Activated T-helper 1 cell treated with anti-CD3 and anti-CD28 coated beads, Interleukin-12 subunit alpha, Interleukin-12 subunit beta, Interleukin-2, Interleukin-4 antibody, amounts not matched to agents 30 ng/mL and 10 ng/mL and 1 ng/mL, durations not matched to agents 14 hours and 24 hours and 36 hours (primary cell): ENCODE measurements at regions not wholly inside any gene's neighbourhood (a gene's known extent, or its start where the extent isn't known, plus 50 kb on each side); places are given as distances from the start of the nearest gene placed in this dataset.
"Not testable (repeated sequence)": the region's sequence is repeated elsewhere in the genome, so short reads cannot be mapped to it uniquely, and the experiment has no call there.

ENCODE experiments used
- DNase-seq: peaks from one replicate; pipeline ENCODE4 v3.0.0; 2021; ENCODE audit warnings: low spot score
- H3K27ac Mint-ChIP-seq: one replicate; pipeline ENCODE4 v1.8.0; 2021; ENCODE audit warnings: mild to moderate bottlenecking, mixed read lengths
- H3K27me3 Mint-ChIP-seq: one replicate; pipeline ENCODE4 v1.8.0; 2022; ENCODE audit warnings: mild to moderate bottlenecking, moderate library complexity, mixed read lengths; ENCODE audit not compliant: insufficient read depth
- H3K36me3 Mint-ChIP-seq: one replicate; pipeline ENCODE4 v1.8.0; 2021; ENCODE audit warnings: low read depth, mixed read lengths
- H3K4me1 Mint-ChIP-seq: one replicate; pipeline ENCODE4 v1.8.0; 2021; ENCODE audit warnings: low read depth, mixed read lengths
- H3K4me3 Mint-ChIP-seq: one replicate; pipeline ENCODE4 v1.8.0; 2021; ENCODE audit warnings: mild to moderate bottlenecking, moderate library complexity, mixed read lengths
- H3K9me3 Mint-ChIP-seq: one replicate; pipeline ENCODE4 v1.8.0; 2021; ENCODE audit warnings: mixed read lengths
- intact Hi-C: fragments of 100-400 bp; cut with micrococcal nuclease; formaldehyde crosslinking; loops from one replicate; pipeline ENCODE4 v1.15.1; 2024

DNA sequence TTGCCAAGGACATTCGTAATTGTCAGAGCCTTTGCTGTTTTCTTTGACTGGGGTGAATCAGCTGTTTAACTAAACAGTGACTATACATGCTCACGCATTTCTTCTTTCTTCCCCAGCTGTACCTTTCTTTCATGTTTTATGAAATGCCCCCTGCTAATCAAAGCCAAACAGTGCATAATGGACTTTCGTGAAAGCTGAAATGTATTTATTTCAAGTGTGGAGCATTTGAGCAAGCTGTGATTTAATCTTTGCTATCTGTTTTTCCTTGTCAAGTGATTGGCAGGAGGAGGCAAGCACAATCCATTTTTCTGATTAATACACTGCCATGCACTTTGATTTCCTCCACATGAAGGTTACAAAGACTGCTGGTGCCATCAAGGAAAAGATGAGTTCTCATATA is 831.7 kb upstream of the SPRY2 start:
- Mint-ChIP-seq H3K27me3 (no peaks in the 10 kb centered on the region), H3K36me3 (no peaks in the 10 kb centered on the region), H3K9me3 (no peaks in the 10 kb centered on the region), H3K27ac (no peak overlapping the region), H3K4me1 (no peaks in the 10 kb centered on the region), H3K4me3 (no peak overlapping the region)
- intact Hi-C loops: no loop called here
- no peak for DNase-seq

DNA sequence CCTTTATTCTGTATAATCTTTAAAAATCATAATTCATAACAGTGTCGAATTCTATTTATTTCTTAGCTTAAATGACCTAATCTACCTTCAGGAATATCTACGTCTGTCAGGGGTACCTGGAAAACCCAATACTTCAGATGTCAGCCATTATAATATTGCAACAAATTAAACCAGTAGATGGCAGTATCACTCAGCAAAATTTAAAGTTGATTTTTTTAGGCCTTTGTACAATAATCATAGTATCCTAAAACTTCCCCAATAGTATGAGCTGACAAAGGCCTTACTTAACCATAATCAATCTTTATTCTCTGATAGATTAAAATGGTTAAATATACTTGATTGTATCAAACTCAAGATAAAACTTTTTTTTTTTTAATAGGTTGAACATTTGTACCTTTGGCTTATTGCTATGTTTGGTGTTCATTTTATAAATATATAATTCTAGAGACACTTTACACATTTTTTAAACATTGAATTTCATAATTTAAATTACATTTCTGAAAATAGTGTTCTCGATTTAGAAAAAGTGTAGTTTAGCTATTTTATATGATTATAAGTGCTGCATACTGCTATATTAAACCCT is 830.2 kb upstream of the SPRY2 start:
- intact Hi-C loops: no loop called here

DNA sequence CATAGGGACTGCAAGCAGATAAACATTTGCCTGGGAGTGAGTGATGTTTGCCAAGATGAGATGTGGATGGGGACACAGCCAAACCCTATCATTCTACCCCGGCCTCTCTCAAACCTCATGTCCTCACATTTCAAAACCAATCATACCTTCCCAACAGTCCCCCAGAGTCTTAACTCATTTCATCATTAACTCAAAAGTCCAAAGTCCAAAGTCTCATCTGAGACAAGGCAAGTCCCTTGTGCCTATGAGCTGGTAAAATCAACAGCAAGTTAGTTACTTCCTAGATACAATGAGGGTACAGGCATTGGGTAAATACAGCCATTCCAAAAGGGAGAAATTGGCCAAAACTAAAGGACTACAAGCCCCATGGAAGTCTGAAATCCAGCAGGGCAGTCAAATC is 822.9 kb upstream of the SPRY2 start:
- DNase-seq, H3K4me1 Mint-ChIP-seq, H3K4me3 Mint-ChIP-seq, H3K9me3 Mint-ChIP-seq, H3K27me3 Mint-ChIP-seq, H3K27ac Mint-ChIP-seq, H3K36me3 Mint-ChIP-seq, intact Hi-C loops: not testable (repeated sequence)

More for the DNA sequence above, 830.2 kb upstream of the SPRY2 start:
- no peaks in the 10 kb centered on the region for H3K27me3 Mint-ChIP-seq
- no peaks in the 10 kb centered on the region for H3K4me1 Mint-ChIP-seq
- no peak overlapping the region for H3K27ac Mint-ChIP-seq
- no peak for DNase-seq
- H3K36me3 Mint-ChIP-seq: no peaks in the 10 kb centered on the region
- no peak overlapping the region for H3K4me3 Mint-ChIP-seq
- no peaks in the 10 kb centered on the region for H3K9me3 Mint-ChIP-seq

DNA sequence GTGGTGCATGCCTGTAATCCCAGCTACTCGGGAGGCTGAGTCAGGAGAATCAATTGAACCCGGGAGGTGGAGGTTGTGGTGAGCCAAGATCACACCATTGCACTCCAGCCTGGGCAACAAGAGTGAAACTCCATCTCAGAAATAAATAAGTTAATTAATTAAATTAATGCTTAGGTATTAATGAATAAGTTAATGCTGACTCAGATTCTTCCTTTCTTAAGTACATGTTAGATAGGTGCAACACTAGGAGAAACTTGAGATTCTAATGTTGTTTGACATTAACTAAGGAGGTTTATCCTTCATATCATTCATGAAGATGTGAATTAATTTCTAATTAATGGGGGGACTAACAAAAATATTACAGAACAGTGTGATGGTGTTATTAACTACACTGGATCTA is 812.6 kb upstream of the SPRY2 start:
- intact Hi-C loops: no loop called here
- H3K36me3 Mint-ChIP-seq: no peaks in the 10 kb centered on the region
- no peaks in the 10 kb centered on the region for H3K27me3 Mint-ChIP-seq
- no peaks in the 10 kb centered on the region for H3K4me1 Mint-ChIP-seq
- no peak overlapping the region for H3K27ac Mint-ChIP-seq
- H3K4me3 Mint-ChIP-seq: no peak overlapping the region
- DNase-seq: no peak
- H3K9me3 Mint-ChIP-seq: peaks cover 3% of the 10 kb centered on the region

DNA sequence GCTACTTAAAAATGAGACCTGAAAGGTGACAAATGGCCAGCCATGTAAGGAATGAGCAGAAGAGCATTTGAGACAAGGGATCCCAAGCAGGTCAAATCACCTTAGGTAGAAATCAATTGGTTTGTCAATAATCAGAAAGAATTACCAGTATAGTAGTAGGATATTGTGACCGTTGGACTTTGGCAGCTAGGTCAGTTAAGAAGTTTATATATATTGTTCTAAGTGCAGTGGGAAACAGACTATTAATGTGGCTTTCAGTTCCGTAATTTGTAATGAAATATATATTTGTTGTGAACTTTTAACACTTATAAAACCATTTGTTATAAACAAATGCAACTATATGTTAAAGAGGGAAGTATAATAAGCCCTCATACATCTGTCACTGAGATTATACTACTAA is 807.9 kb upstream of the SPRY2 start:
- Mint-ChIP-seq H3K36me3 (no peaks in the 10 kb centered on the region), H3K4me3 (no peak overlapping the region), H3K27me3 (no peaks in the 10 kb centered on the region), H3K4me1 (no peaks in the 10 kb centered on the region), H3K27ac (no peak overlapping the region), H3K9me3 (peaks cover 3% of the 10 kb centered on the region)
- no peak for DNase-seq
- intact Hi-C loops: no loop called here

DNA sequence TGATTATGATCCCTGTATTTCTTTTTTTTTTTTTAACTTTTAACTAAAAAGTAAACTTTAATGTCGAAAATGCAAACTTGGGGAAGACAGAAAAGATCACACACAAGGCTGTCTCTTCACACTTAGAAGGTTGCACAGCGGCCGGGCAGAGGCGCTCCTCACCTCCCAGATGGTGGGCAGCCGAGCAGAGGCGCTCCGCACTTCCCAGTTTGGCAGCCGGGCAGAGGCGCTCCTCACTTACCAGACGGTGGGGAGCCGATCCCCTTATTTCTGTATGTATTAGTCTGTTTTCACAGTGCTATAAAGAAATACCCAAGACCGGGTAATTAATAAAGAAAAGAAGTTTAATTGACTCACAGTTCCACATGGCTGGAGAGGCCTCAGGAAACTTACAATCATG is 805.6 kb upstream of the SPRY2 start:
- H3K4me3 Mint-ChIP-seq, H3K27ac Mint-ChIP-seq, H3K9me3 Mint-ChIP-seq, DNase-seq, H3K36me3 Mint-ChIP-seq, H3K27me3 Mint-ChIP-seq, intact Hi-C loops, H3K4me1 Mint-ChIP-seq: not testable (repeated sequence)

DNA sequence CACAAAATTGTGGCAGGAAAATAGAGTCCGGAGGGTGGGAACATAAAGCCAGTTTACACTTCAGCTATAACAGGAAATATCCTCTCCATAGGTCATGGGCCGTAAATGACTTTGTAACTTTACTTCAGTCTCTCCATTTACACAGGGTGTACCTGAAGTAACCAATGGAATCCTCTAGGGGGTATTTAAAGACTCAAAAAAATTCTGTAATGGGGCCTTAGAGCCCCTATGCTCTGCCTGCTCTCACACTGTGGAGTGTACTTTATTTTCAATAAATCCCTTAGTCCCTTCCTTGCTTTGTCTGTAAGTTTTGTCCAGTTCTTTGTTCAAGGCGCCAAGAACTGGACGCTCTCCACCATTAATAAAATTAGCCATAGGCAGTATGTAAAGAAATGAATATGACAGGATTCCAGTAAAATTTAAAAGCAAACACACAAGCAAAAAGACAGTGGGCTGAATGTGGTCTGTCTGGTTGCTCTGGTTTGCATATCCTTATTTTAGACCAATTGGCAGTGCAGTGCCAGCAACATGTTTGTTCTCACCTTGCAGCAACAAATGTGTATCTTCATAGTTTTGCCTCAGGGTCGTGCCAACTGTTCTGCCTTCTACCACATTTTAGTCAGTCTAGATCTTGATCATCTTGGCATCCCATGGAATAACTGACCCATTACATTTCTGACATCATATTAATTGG is 801.5 kb upstream of the SPRY2 start:
- Mint-ChIP-seq H3K4me1 (no peaks in the 10 kb centered on the region), H3K27ac (no peak overlapping the region), H3K9me3 (no peaks in the 10 kb centered on the region), H3K4me3 (no peak overlapping the region), H3K36me3 (no peaks in the 10 kb centered on the region), H3K27me3 (no peaks in the 10 kb centered on the region)
- intact Hi-C loops: no loop called here
- no peak for DNase-seq

DNA sequence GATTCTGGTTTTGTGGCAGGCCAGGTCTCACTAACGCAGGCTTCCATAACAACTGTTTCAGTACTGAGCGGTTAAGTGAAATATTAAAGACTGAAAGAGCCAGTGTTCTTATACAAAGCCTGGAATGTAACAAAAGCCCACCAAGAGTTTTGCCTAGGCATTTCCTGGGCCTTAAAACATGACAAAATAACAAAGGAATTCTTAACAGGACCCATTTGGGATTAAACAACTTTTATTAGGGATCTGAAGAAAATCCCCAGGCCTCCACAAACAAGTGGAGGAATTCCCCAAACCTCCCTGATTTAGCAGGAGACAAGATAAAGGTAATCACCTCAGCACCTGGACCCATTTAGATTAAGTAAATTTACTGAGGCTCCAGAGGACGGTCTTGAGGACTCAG is 799.7 kb upstream of the SPRY2 start:
- intact Hi-C loops: no loop called here
- Mint-ChIP-seq H3K9me3 (no peaks in the 10 kb centered on the region), H3K36me3 (no peaks in the 10 kb centered on the region), H3K27me3 (no peaks in the 10 kb centered on the region), H3K27ac (no peak overlapping the region), H3K4me1 (no peaks in the 10 kb centered on the region), H3K4me3 (no peak overlapping the region)
- DNase-seq: no peak

DNA sequence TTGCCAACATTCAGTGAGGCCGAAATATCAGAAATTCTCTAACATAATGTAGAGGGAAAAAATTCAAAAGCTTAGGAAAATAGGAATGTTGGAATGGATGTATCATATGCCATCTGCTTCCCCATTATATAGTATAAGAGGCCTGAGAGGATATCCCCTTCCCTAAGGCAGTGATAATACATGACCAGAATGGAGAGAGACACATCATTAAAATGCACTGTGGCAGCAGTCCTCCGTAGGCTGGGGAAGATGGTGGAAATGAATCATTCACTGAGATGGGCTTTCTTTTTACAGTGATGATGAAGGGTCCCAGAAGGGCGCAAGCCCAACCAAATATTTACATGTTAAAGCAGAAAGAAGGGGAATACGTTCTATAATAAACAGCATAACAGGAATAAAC is 799.1 kb upstream of the SPRY2 start:
- intact Hi-C loops: no loop called here
- H3K27ac Mint-ChIP-seq: no peak overlapping the region
- no peak for DNase-seq
- no peak overlapping the region for H3K4me3 Mint-ChIP-seq
- no peaks in the 10 kb centered on the region for H3K27me3 Mint-ChIP-seq
- no peaks in the 10 kb centered on the region for H3K4me1 Mint-ChIP-seq
- no peaks in the 10 kb centered on the region for H3K36me3 Mint-ChIP-seq
- H3K9me3 Mint-ChIP-seq: no peaks in the 10 kb centered on the region

DNA sequence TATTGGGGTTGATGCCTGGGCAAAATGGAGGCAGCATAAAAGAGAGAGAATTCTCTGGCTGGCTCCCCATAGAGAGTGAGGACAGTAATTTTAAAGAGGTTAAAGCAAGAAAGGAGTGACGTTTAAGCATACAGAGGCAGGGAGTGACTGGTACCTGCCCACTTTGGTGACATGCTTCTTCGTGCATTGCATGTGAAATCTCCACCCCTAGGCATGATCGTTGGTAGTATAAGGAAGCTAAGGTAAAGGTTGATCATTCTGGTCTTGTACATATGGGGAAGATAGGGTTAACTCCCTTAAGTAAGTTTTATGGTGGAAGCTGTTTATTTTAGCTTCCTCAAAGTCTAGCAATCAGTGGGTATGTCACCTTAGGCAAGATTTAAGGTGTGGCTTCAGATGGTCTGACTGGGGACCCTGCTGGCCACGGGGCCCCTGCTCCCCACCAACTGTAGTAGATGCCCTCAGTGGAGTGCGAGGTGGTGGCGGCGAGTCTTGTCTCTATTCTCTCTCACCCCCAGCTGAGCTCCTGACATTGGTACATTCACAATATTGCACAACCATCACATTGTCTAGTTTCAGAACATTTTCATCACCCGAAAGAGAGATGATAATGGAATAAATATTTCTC is 797.5 kb upstream of the SPRY2 start:
- Mint-ChIP-seq H3K27ac (no peak overlapping the region), H3K4me1 (no peaks in the 10 kb centered on the region), H3K27me3 (no peaks in the 10 kb centered on the region), H3K9me3 (no peaks in the 10 kb centered on the region), H3K36me3 (no peaks in the 10 kb centered on the region), H3K4me3 (no peak overlapping the region)
- intact Hi-C loops: no loop called here
- DNase-seq: no peak

DNA sequence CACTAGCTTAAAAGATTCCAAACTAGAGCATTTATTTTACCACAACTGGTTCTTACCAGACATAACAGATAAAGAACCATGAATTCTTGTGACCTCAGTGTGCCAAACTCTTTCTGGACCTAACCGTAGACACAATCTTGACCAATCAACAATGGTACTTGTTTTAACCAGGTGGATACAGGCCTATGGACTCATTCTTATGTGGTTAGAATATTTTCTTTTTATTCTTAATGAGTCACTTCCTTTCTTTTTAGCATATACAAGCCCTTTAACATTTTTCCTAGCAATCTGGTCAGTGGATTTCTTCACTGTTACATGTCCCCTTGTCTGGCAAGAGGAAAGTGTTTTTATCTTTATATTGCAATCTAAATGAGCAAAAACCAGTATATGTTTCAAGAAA is 792.1 kb upstream of the SPRY2 start:
- H3K27ac Mint-ChIP-seq: no peak overlapping the region
- H3K4me3 Mint-ChIP-seq: no peak overlapping the region
- H3K36me3 Mint-ChIP-seq: no peaks in the 10 kb centered on the region
- DNase-seq: no peak
- H3K9me3 Mint-ChIP-seq: peaks cover 12% of the 10 kb centered on the region
- no peaks in the 10 kb centered on the region for H3K4me1 Mint-ChIP-seq
- no peaks in the 10 kb centered on the region for H3K27me3 Mint-ChIP-seq
- intact Hi-C loops: no loop called here

DNA sequence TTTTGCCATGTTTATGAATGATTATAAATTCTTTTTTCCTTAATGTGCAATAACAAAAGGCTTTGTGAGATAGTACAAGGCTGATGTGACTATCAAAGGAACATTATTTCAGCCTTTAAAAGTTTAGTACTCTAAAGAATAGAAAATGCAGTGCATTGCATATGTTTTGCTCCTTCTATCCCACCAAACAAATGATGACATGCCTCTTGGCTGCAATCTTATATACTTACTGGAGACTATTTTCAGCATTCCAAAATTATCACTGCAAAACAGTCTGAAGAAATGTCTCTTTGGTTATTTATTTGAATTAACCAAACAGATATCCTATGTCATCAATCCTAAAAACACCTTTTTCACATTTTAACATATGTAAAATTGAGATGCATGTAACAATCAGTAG is 776.5 kb upstream of the SPRY2 start:
- Mint-ChIP-seq H3K27me3 (no peaks in the 10 kb centered on the region), H3K36me3 (no peaks in the 10 kb centered on the region), H3K4me3 (no peak overlapping the region), H3K9me3 (no peaks in the 10 kb centered on the region), H3K27ac (no peak overlapping the region), H3K4me1 (no peaks in the 10 kb centered on the region)
- no peak for DNase-seq
- intact Hi-C loops: no loop called here

DNA sequence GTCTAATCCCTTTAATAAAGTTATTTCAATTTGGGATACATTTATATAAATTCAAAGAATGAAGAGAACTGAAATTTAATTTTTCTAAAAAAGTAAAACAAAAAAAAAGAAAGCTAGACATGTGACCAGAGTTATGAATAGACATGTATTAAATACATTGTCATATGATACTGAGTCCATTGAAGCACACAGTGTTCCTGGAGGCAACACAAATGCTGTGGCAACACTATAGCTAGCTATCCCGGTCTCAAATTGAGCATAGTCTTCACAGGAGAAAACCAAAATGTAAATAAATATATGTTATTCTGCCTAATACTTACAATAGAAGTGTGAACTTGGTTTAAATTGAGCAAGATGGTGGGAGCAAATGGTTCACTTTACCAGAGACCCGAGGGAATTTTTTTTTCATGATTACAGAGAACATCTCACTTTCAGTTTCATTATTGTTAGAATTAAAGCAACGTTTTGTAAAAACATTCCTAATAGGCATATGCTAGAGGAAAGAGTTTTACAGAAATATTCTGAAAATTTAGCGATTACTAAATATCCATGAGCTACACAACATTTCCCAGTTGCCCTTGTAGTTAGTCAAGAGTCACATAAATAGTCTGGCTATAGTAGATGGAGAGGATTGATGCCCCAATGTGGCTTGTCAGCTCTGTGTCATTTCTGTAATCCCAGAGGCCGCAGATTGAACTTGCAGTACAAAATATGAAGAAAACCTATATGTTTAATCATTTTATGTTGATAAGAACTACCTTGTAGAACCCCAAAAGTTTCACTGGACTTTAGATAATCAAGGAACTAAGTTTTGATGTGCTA is 775.7 kb upstream of the SPRY2 start:
- no peak for DNase-seq
- no peaks in the 10 kb centered on the region for H3K36me3 Mint-ChIP-seq
- H3K9me3 Mint-ChIP-seq: no peaks in the 10 kb centered on the region
- H3K27ac Mint-ChIP-seq: no peak overlapping the region
- no peak overlapping the region for H3K4me3 Mint-ChIP-seq
- no peaks in the 10 kb centered on the region for H3K27me3 Mint-ChIP-seq
- intact Hi-C loops: no loop called here
- H3K4me1 Mint-ChIP-seq: no peaks in the 10 kb centered on the region
